Stimulated activated CD8-positive, alpha-beta memory T cell treated with anti-CD3 and anti-CD28 coated beads, Interleukin-7, amount 100 ng/mL, for 24 hours (primary cell): ENCODE measurements at regions not wholly inside any gene's neighbourhood (a gene's known extent, or its start where the extent isn't known, plus 50 kb on each side); places are given as distances from the start of the nearest gene placed in this dataset.

Experiments used
- DNase-seq: peaks from one replicate; pipeline ENCODE4 v3.0.0-alpha.2; 2020; ENCODE audit warnings: low read depth

GRCh38 chr13:76750126-76750525 is 136.1 kb downstream of the KCTD12 start:
- DNase-seq = no peak

GRCh38 chr13:76745261-76746200 is 140.7 kb downstream of the KCTD12 start:
- no peak for DNase-seq

- DNase-seq = no peak
Measured at GRCh38 chr13:76741624-76742023, 144.6 kb downstream of the KCTD12 start.

- no peak for DNase-seq
Measured at GRCh38 chr13:76741046-76741445, 145.2 kb downstream of the KCTD12 start.

- DNase-seq = no peak
Measured at GRCh38 chr13:76738616-76739015, 147.6 kb downstream of the KCTD12 start.

- DNase-seq = no peak
Measured at GRCh38 chr13:76737526-76737925, 148.7 kb downstream of the KCTD12 start.

- no peak for DNase-seq
Measured at GRCh38 chr13:76735641-76736040, 150.6 kb downstream of the KCTD12 start.

- DNase-seq = no peak
Measured at GRCh38 chr13:76733671-76734070, 152.5 kb downstream of the KCTD12 start.

- DNase-seq = no peak
Measured at GRCh38 chr13:76732367-76732766, 153.8 kb downstream of the KCTD12 start.

GRCh38 chr13:76730220-76730619 is 156.0 kb downstream of the KCTD12 start:
- DNase-seq = no peak

GRCh38 chr13:76729691-76730090 is 156.5 kb downstream of the KCTD12 start:
- DNase-seq = no peak

- DNase-seq = no peak
Measured at GRCh38 chr13:76725896-76726295, 160.3 kb downstream of the KCTD12 start.

GRCh38 chr13:76725211-76725610 is 161.0 kb downstream of the KCTD12 start:
- no peak for DNase-seq

GRCh38 chr13:76724421-76724820 is 161.8 kb downstream of the KCTD12 start:
- no peak for DNase-seq

- DNase-seq = no peak
Measured at GRCh38 chr13:76723551-76724232, 162.5 kb downstream of the KCTD12 start.

- no peak for DNase-seq
Measured at GRCh38 chr13:76722782-76723181, 163.4 kb downstream of the KCTD12 start.

GRCh38 chr13:76720821-76721220 is 165.4 kb downstream of the KCTD12 start:
- no peak for DNase-seq

- DNase-seq = no peak
Measured at GRCh38 chr13:76720416-76720815, 165.8 kb downstream of the KCTD12 start.

- DNase-seq = no peak
Measured at GRCh38 chr13:76719955-76720354, 166.2 kb downstream of the KCTD12 start.

- no peak for DNase-seq
Measured at GRCh38 chr13:76717092-76717491, 169.1 kb downstream of the KCTD12 start.

- no peak for DNase-seq
Measured at GRCh38 chr13:76715621-76716020, 170.6 kb downstream of the KCTD12 start.

GRCh38 chr13:76715075-76715474 is 171.1 kb downstream of the KCTD12 start:
- DNase-seq = no peak

GRCh38 chr13:76713280-76713679 is 172.9 kb downstream of the KCTD12 start:
- DNase-seq = no peak
